COLO668 (cell line): ENCODE measurements at regions not wholly inside any gene's neighbourhood (a gene's known extent, or its start where the extent isn't known, plus 50 kb on each side); places are given as distances from the start of the nearest gene placed in this dataset.

Experiments
- DNase-seq: peaks from one replicate; lab custom pipeline; 2025; ENCODE audit not compliant: unreplicated experiment; lab: John Stamatoyannopoulos, UW

DNA sequence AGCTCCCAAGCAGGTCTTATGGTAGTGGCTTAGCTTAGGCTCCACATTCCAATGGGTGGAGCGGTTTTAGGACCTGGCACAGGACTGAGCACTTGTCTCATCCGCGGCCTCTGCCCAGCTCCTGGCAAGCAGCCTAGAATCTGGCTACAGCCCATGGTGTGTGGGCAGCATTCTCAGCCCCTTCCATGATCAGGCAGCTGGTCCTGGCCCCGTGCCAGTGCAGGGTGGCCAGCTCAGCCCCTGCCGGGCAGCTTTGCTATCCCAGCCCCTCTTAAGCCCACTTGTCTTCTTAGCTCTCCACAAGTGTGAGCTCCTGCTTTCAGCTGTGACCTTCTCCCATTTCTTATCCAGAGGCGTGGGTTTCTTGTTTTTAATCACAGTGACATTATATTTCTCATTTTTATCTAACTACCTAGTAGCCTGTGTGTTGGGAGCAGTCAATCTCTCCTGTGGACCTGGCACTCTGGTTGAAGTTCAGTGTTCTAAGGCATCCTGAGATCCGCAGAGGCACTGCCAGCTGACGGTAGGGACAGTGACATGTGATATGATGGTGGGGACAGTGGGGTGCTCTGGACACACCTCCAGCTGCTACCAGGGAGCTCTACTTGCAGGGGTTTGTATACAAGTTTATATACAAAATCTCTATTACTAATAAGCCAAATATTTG lies 84.5 kb upstream of the PRNP start:
- peak; percentile 22 for DNase-seq

DNA sequence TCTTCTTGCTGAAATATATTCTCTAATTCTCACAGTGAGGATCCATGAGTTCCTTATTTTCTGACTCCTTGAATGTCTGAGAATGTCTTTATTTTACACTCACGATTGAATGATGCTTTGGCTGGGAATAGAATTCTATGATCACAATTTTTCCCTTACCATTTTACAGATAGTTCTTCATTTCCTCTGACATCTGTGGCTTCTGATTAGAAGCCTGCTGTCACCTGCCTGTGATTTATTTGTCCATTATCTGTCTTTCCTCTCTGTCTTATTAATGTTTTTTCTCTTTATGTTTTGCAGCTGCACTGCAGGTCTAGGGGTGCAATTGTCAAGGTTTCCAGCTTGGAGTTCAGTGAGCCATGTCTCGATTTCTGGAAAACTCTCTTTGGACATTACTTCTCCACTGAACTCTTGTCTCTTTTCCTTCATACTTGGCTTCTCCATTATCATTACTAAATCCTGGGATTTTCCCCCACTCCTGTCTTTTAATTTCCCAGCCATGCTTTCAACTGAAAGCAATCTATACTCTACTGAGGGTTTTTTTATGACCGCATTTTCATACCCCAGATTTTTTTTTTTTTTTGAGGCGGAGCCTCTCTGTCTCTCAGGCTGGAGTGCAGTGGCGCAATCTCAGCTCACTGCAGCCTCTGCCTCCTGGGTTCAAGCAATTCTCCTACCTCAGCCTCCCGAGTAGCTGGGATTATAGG lies 85.8 kb upstream of the PRNP start:
- DNase-seq, result no peak

DNA sequence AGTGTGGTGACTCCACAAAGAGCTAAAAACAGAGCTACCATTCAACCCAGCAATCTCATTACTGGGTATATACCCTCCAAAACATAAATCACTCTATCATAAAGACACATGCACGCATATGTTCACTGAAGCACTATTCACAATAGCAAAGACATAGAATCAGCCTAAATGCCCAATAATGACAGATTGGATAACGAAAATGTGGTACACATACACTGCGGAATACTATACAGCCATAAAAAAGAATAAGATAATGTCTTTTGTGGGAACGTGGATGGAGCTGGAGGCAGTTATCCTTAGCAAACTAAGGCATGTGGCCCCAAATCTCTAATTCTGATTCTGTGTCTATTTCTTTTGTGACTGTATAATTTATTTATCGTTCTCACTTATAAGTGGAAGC lies 89.0 kb upstream of the PRNP start:
- no peak for DNase-seq

DNA sequence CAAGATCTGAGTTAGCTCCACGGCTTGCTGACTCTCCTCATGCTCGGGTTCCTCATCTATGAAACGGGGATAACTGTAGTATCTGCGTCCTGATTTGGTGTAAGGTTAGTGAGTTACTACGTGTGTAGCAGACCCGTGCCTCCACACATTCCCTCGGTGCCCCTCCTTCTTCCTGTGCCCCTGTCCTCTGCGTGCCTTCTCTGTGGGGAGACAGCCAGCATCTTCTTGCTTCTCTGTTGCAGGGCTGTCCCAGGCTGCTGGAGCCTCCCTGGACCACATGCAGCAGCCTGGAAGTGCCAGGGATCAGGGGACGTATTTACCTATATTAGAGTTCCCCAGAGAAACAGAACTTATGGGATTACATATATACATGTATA lies 93.1 kb upstream of the PRNP start:
- no peak for DNase-seq

DNA sequence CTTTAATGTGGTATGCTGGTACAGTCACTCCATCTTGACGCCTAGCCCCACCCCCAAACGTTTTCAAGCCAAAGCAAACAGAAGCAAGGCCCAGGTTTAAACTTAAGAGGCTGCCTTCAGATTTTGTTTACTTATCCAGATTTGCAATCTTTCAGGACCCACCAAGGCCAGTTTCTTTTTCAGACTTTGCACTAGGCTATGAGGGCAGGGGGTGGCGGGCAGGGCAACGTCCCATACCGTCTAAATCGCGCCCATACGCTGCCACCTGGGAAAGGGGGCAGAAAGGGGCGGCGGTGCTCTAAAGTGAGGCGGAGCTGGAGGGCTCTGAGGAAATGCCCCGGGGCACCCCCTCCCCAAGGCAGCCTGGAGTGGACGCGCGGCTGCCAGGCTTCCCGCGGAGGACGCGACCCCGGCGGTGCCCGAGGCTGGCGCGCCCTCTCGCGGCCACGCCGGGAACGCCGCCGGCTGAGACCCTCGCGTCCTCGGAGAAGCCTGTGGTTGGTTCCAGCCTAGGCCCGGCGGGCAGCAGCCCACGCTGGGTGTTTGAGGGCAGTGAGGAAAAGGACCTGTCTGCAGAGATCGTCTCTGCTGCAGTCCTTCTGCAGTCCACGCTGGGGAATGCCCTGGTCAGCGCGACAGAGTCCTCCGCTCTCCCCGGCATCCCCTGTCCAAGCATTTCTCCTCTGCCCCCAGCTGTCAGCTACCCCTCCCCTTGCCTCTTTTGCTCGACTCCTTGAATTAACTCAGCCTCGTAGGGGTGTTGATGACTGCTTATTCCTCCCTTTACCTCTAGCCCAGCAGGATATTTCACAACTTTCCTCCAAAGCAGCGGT lies 93.7 kb upstream of the PRNP start:
- DNase-seq, result peak; percentile 32

DNA sequence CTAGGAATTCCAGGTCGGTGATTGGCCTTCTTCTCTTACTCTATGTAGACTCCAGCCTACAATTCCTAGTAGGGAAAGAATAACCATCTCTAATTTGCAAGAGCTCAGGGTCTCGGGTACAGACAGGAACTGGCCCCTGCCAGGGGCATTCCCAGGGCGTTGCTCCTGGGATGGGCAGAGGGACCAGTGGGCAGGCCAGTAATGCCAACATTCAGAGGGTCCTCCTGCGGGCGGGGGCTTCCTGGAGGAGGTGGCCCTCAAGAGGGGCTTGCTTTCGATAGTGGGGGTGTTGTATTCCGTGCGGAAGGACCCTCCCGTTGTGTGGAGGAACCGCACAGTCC lies 94.3 kb upstream of the PRNP start:
- DNase-seq, result no peak

DNA sequence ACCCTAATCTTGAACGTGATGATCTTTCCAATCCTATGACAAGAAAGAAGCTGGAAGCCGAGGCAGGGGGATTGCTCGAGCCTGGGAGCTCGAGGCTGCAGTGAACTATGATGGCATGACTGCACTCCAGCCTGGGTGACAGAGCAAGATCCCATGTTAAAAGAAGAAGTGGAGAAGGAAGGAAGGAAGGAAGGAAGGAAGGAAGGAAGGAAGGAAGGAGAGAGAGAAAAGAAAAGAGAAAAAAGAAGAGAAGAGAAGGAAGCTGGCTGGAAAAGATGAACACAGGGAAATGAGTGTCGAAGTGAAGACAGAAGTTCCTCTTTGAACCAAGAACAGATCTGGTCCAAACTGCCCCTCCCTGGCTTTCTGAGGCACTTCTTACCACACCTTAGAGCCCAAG lies 100.5 kb upstream of the PRNP start:
- DNase-seq, result no peak

DNA sequence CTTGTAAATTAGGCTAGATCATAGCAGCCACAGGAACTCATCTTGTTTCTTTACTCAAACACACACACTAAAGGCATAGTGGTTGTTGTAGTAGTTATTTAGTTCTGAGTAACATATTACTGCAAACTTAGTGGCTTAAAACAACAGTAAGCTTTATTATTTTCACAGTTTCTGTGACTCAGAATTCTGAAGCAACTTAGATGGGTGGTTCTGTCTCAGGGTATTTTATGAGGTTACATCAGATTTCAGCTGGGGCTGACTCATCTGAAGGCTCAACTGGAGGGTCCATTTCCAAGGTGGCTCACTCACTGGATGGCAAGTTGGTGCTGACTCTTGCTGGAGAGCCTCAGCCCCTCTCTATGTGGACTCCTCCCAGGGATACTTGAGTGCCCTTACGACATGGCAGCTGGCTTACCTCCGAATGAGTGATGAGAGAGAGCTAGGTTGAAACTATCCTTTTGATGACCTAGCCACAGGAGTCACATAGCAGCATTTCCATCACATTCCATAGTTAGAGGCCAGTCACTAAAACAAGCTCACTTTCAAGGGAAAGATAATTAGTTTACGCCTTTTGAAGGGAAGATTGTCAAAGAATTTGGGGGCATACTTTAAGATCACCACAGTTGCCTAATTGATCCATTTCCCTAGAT lies 101.0 kb upstream of the PRNP start:
- no peak for DNase-seq

DNA sequence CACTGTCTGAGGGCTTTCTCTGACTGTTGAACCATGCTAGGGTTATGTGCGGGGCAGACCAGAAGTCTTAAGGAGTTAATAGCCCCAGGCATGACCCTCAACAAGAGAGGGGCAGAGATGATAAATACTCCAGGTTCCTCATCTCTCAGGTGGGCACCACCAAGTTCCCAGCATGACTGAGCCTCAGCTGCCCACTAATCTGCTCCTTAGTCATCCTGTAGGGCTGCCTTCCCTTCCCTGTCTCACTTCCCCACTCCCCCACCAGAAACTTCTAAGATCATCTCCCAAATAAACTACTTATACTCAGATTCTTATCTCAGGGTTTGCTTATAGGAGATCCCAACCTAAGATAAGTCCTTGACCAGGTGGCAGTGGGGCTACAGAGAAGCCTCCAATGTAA lies 101.7 kb upstream of the PRNP start:
- no peak for DNase-seq

DNA sequence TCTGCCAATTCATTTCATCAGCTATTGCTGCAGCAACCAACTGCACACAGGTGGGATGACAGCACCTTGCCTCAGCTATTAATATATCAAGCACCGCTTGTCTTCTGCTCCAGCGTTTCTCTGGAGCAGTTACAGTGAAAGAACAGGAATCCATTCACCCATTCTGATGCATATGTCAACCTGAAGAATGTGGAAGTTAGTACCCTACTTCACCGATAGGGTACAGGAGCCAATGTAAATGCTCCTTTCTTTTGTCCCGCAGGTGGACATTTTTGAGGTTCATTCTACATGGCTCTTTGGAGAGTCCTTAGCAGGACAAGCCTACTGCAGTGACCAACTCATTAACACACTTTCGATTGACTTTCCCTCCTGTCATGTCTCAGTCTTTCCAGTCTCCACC lies 104.4 kb upstream of the PRNP start:
- DNase-seq, result no peak

DNA sequence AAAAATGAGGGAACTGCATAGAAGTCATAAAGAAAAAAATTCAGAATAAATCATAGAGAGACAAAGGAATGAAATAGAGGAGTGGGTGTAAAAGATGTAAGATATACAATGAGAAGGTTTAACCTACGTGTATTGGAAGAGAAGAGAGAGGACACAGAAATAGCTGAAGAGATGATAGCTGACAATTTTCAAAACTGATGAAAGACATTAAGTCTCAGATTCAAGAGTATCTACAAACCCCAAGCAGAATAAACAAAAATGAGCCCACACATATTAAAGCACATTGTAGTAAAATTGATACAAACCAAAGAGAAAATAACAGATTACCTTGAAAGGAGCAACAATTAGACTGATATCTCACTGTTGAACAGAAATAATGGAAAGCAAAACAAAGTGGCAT lies 107.9 kb upstream of the PRNP start:
- DNase-seq, result no peak

DNA sequence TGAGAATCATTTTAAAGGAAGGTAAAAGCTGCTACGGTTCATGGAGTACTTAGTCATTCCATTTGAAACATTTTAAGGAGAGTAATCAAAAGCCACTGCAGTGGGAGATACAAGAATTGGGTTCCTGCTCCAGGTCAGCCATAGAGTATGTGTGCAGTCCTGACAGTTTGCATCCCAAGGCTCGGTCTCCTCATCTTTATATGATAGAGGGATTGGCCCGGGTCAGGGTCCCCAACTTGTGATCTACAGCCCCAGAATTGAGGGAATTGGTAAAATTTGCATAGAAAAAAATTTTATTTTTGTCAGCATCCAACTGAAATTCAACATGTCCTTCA lies 111.9 kb upstream of the PRNP start:
- no peak for DNase-seq

DNA sequence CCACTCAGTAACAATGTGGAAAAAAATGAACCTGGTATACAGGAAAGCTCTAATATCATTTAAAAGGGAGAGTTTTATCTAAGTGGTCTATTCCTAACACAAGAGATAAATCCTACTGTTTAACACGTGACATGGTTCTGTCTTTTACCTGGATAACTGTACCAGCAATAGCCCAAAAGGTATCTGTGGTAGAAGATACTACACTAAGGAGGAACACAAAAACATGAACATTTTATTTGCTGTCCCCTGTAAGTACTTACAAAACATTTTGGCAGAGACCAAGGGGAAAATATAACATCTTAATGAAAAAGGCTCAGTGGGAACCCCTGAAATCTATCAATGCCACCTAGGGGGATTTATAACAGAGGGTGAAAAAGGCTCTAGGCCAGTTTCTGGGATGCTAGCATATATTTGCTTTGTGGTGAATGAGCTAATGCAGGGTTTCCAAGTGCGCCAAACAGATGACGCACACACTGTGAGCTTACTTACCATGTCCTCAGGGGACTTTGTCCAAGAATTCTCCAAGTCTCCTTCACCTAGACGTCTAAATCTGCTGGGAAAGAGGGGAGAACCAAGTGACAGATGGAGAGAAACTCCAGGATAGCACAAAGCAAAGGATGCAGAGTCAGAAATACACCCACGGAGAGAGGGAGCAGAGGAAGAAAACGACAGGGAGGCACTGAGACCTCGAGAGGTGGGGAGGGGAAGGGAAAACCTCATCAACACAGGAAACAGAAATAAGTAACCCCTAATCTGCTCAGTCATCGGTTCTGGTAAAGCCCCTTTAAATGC lies 112.5 kb upstream of the PRNP start:
- no peak for DNase-seq

DNA sequence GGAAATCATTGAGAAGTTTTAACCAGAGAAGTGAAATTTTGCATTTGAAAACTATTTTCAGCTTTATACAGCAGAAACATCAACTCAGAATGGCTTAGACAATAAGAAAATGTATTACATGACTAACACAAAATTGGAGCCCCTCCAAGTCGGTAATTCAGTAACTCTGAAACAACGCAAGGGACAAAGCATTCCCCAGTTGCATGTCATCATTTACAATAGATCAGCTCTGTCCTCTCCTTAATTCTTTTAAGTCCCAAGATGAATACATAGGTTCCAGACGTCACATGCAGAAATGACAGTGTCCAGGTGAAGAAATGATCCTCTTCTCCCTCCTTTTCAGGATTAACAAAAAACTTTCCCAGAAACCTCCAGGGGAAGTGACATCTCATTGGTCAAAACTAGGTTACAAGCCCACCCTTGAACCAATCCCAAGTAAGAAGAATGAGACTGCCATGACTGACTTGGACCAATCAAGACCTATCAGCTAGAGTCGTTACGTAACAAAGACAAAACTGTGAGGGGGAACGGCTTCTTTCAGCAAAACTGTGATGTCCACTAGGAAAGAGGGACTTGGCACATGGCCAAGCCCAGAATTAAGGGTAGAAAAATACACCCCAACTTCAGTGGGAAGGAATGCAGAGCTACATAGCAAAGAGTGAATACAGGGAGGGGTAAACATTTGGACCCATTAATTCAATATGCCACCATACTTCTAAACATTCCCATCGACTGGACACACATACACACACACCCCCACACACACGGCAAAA lies 114.3 kb upstream of the PRNP start:
- DNase-seq, result no peak

DNA sequence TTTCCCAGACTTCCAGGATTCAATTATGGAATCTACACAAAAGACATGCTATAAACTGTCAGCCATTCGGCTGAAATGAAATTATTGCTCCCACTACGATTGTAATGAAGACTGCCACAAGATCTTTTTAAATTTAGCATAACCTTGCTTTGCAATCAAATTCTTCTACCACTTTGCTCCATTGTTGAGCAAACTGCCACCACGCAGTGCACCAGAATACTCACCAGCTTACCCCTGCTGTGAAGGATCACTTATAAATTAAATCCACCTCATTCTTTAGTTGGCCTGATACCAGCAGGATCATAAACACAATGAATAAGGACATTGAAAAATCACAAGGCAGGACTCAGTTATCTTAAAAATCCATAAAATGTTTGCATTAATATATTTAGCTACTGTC lies 116.4 kb upstream of the PRNP start:
- DNase-seq, result no peak

DNA sequence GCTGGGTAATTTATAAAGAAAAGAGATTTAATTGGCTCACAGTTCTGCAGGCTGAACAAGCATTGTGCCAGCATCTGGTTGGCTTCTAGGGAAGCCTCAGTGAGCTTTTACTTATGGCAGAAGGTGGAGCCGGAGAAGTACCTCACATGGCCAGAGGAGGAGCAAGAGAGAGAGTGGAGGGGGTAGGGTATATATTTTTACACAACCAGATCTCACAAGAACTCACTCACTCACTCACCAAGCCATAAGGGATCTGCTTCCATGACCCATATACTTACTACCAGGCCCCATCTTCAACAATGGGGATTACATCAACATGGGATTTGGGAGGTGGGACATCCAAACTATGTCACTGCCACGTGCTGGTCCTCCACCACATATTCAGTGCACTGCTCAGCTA lies 117.2 kb upstream of the PRNP start:
- no peak for DNase-seq

DNA sequence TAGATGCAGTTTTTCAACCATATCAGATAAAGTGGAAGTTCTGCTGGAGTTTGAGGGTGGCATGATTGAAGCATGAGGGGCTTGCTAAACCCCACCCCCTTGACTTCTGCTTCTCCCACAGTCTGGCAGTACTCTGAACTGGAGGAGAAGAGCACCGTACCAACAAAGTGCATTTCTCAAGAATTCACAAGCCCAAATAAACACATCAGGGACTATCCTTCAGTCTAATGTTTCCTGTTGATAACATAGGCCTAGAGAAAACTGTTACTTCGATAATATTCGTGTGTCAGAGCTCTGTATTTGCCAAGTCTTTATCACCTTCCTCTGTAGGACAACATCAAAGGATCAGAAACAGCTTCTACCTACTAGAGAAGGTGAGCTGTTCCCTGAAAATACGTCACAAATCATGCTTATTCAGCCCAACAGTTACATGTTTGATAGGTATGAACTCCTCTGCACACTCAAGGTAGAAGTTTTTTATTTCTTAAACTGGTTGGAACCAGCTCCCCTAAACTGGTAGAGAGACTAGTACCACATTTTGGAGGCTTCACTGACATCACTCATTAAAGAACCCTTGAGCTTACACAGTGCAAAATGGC lies 117.8 kb upstream of the PRNP start:
- DNase-seq, result no peak

DNA sequence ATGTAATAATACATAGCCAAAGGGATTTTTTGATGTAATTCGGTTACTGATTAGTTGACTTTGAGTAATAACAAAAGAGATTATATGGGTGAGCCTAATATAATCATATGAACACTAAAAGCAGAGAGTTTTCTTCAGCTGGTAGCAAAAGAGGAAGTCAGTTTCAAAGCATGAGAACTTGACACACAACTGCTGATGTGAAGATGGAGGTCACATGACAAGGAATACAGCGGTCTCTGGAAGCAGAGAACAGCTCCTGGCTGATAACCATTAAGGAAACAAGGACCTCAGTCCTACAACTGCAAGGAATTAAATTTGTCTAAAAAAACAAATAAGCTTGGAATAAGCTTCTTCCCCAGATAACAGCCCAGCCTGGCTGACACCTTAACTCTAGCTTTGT lies 119.1 kb upstream of the PRNP start:
- no peak for DNase-seq

DNA sequence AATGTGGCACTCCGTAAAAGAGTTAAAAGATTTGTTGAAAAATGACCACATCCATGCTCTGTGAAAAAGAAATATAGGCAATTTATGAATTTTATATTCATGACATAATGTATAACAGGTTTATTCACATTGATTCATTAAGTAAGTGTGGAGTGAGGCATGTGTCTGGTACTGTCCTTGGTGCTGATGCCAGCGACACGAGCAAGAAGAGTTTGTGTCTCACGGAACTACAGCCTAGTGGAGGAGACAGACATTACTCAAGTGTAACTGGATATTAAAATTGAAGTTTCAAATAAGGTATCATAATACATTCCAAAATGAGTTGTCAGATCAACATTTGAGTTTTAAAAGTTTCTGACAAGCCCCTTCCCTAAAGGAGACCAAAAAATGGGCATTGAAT lies 122.7 kb upstream of the PRNP start:
- no peak for DNase-seq

DNA sequence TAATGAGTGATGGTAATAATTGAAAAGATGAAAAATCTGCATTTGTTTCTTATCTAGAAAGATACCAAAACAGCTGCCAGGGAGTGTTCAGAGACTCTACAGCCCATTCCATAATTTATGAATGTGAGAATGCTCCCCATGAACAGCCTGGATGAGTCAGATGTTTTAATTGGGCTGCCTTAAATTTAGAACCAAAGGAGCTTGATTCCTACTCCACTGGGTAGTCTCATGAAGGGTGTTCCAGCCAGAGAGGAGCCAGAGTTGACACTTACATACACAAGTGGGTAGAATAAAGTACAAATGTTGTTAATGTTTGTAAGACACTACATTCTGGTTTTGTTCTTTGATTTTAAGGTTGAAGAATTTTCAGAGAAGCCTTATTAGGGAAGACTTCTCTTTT lies 123.2 kb upstream of the PRNP start:
- no peak for DNase-seq
